IMR-90 (cell line): ENCODE measurements at regions not wholly inside any gene's neighbourhood (a gene's known extent, or its start where the extent isn't known, plus 50 kb on each side); places are given as distances from the start of the nearest gene placed in this dataset.
"Not testable (repeated sequence)": the region's sequence is repeated elsewhere in the genome, so short reads cannot be mapped to it uniquely, and the experiment has no call there.

Experiments used
- ATAC-seq: fragments of 200-7000 bp; cut with Tn5 transposase; 2 replicates; pipeline ENCODE4 v1.9.1; 2020; ENCODE audit warnings: low read depth, mild to moderate bottlenecking, moderate library complexity
- BruUV-seq: library from RNA; stranded (reverse); fragments of 400-500 nt; replicated peaks from 2 replicates; lab custom pipeline; 2021; lab: Mats Ljungman, UMichigan
- CTCF ChIA-PET: fragments of 300-600 bp; formaldehyde crosslinking; extraction: SDS; loops from one replicate; lab custom pipeline; 2021; ENCODE audit warnings: antibody characterized with exemption; lab: Yijun Ruan, JAX
- POLR2A ChIA-PET: fragments of 300-600 bp; sonication (Branson Sonifier 250); formaldehyde crosslinking; loops from one replicate; lab custom pipeline; 2022; ENCODE audit warnings: antibody characterized with exemption; ENCODE audit not compliant: unreplicated experiment; lab: Charles Lee
- DNase-seq: peaks from one replicate; pipeline ENCODE4 v3.0.0; 2013
- H2AFZ ChIP-seq: replicated peaks from 2 replicates; pipeline ENCODE3; 2013; ENCODE audit warnings: low read length, mild to moderate bottlenecking; ENCODE audit not compliant: poor library complexity
- H2AK5ac ChIP-seq: 2 replicates; pipeline ENCODE4 v1.6.1; 2013; ENCODE audit warnings: low read depth, low read length, inconsistent platforms
- H2AK9ac ChIP-seq: replicated peaks from 2 replicates; pipeline ENCODE3; 2013; ENCODE audit warnings: mild to moderate bottlenecking, low read depth, low read length, moderate library complexity; ENCODE audit not compliant: poor library complexity
- H2BK120ac ChIP-seq: 2 replicates; pipeline ENCODE4 v1.6.1; 2013; ENCODE audit warnings: low read depth, low read length, inconsistent platforms
- H2BK15ac ChIP-seq: 3 replicates; pipeline ENCODE4 v1.6.1; 2013; ENCODE audit warnings: low read depth, low read length, inconsistent platforms
- H2BK20ac ChIP-seq: 2 replicates; pipeline ENCODE4 v1.6.1; 2013; ENCODE audit warnings: low read depth, mild to moderate bottlenecking, inconsistent platforms, low read length, moderate library complexity
- H2BK5ac ChIP-seq: 2 replicates; pipeline ENCODE4 v1.6.1; 2013; ENCODE audit warnings: mild to moderate bottlenecking, low read depth, low read length, inconsistent platforms; ENCODE audit not compliant: poor library complexity, severe bottlenecking
- H3K14ac ChIP-seq: replicated peaks from 2 replicates; pipeline ENCODE4 v1.6.1; 2013; ENCODE audit warnings: low read depth, low read length, inconsistent platforms
- H3K18ac ChIP-seq: 2 replicates; pipeline ENCODE4 v1.6.1; 2013; ENCODE audit warnings: low read depth, low read length, control low read depth
- H3K23ac ChIP-seq: 2 replicates; pipeline ENCODE4 v1.6.1; 2013; ENCODE audit warnings: low read depth, low read length, inconsistent platforms
- H3K27ac ChIP-seq: 2 replicates; pipeline ENCODE4 v1.5.1; 2013; ENCODE audit warnings: mild to moderate bottlenecking, control low read depth, low read length; ENCODE audit not compliant: insufficient read depth
- H3K27me3 ChIP-seq: 2 replicates; pipeline ENCODE4 v1.6.1; 2013; ENCODE audit warnings: low read length; ENCODE audit not compliant: control insufficient read depth, insufficient read depth
- H3K36me3 ChIP-seq: 2 replicates; pipeline ENCODE4 v1.6.1; 2013; ENCODE audit warnings: low read length, mixed read lengths; ENCODE audit not compliant: control insufficient read depth, insufficient read depth
- H3K4ac ChIP-seq: 2 replicates; pipeline ENCODE4 v1.6.1; 2013; ENCODE audit warnings: low read depth, low read length, inconsistent platforms
- H3K4me1 ChIP-seq: 2 replicates; pipeline ENCODE4 v1.6.1; 2013; ENCODE audit warnings: low read length, mixed read lengths; ENCODE audit not compliant: control insufficient read depth, insufficient read depth
- H3K4me2 ChIP-seq: 2 replicates; pipeline ENCODE4 v1.6.1; 2013; ENCODE audit warnings: low read depth, mild to moderate bottlenecking, control low read depth, low read length, moderate library complexity
- H3K4me3 ChIP-seq: 2 replicates; pipeline ENCODE4 v1.5.1; 2013; ENCODE audit warnings: low read depth, mild to moderate bottlenecking, control low read depth, low read length, moderate library complexity; ENCODE audit not compliant: insufficient read depth
- H3K56ac ChIP-seq: 2 replicates; pipeline ENCODE4 v1.6.1; 2013; ENCODE audit warnings: low read length, inconsistent platforms; ENCODE audit not compliant: insufficient read depth; ENCODE audit errors: extremely low read depth
- H3K79me1 ChIP-seq, 2 experiments: 2 replicates each; pipeline ENCODE4 v1.6.1; 2013; ENCODE audit warnings: low read length in 2 of 2, inconsistent platforms in 1 of 2, low read depth in 1 of 2
- H3K9ac ChIP-seq: 2 replicates; pipeline ENCODE4 v1.6.1; 2013; ENCODE audit warnings: low read depth, low read length, control low read depth
- H3K9me1 ChIP-seq: 2 replicates; pipeline ENCODE4 v1.6.1; 2013; ENCODE audit warnings: low read length, inconsistent platforms; ENCODE audit not compliant: insufficient read depth
- H3K9me3 ChIP-seq: 2 replicates; pipeline ENCODE4 v1.6.1; 2013; ENCODE audit warnings: low read length; ENCODE audit not compliant: control insufficient read depth, insufficient read depth
- H4K20me1 ChIP-seq: 2 replicates; pipeline ENCODE4 v1.6.1; 2013; ENCODE audit warnings: low read length, inconsistent platforms; ENCODE audit not compliant: insufficient read depth
- H4K5ac ChIP-seq: 2 replicates; pipeline ENCODE4 v1.6.1; 2013; ENCODE audit warnings: mild to moderate bottlenecking, low read depth, low read length, control low read depth
- H4K8ac ChIP-seq, 2 experiments: 2 replicates each; pipeline ENCODE4 v1.6.1; 2013; ENCODE audit warnings: low read depth in 2 of 2, low read length in 2 of 2, control low read depth in 1 of 2, inconsistent platforms in 1 of 2
- H4K91ac ChIP-seq: 2 replicates; pipeline ENCODE4 v1.6.1; 2013; ENCODE audit warnings: low read depth, low read length, inconsistent platforms; ENCODE audit not compliant: insufficient read depth
- WGBS, 2 experiments: methylation state at CpG; one replicate each; pipeline versions ENCODE4 v1.1.5 to v1.1.7; 2013; ENCODE audit warnings: missing lambda C conversion rate in 2 of 2; ENCODE audit not compliant: insufficient read length in 1 of 2; ENCODE audit errors: extremely low coverage in 2 of 2; 5-methylcytosine and 5-hydroxymethylcytosine counted together
- dilution Hi-C: fragments of 300-500 bp; cut with HindIII; formaldehyde crosslinking; loops from one replicate; pipeline ENCODE4 v1.14.3; 2018; ENCODE audit warnings: low sequenced_read_pairs; ENCODE audit not compliant: unreplicated experiment
- in situ Hi-C: fragments of 300-500 bp; cut with MboI; formaldehyde crosslinking; loops from 3 replicates; pipeline ENCODE4 v1.14.3; 2019; ENCODE audit warnings: low sequenced_read_pairs, inconsistent platforms, mixed read lengths
- intact Hi-C: fragments of 100-400 bp; cut with micrococcal nuclease; formaldehyde crosslinking; loops from 2 replicates; pipeline ENCODE4 v1.10.0; 2022

GRCh38 chr1:220942914-220943313 is 63.7 kb downstream of the HLX start:
- WGBS, 2 experiments = no CpG with 5 or more reads among the region's 2 CpGs
- H3K4me3 ChIP-seq, H3K14ac ChIP-seq, H2BK15ac ChIP-seq, H2AK5ac ChIP-seq, H4K8ac ChIP-seq, H3K18ac ChIP-seq, CTCF ChIA-PET, H2BK120ac ChIP-seq, H3K9me3 ChIP-seq, H2AK9ac ChIP-seq, H3K9ac ChIP-seq, BruUV-seq, H3K36me3 ChIP-seq, POLR2A ChIA-PET, H2BK5ac ChIP-seq, H3K23ac ChIP-seq, in situ Hi-C loops, H3K4ac ChIP-seq, H2AFZ ChIP-seq, H2BK20ac ChIP-seq, H3K9me1 ChIP-seq, ATAC-seq, H4K5ac ChIP-seq, H3K4me2 ChIP-seq, H3K4me1 ChIP-seq, dilution Hi-C loops, DNase-seq, H4K91ac ChIP-seq, H3K56ac ChIP-seq, H3K27ac ChIP-seq, H3K79me1 ChIP-seq, H3K27me3 ChIP-seq, H4K20me1 ChIP-seq: not testable (repeated sequence)
- intact Hi-C loops = loop anchor here (2.0 kb wide), 1 partner anchor 30 kb away; no protein-coding TSS in a partner anchor
